ENCODE measurements at regions not wholly inside any gene's neighbourhood (a gene's known extent, or its start where the extent isn't known, plus 50 kb on each side); places are given as distances from the start of the nearest gene placed in this dataset.

DNA sequence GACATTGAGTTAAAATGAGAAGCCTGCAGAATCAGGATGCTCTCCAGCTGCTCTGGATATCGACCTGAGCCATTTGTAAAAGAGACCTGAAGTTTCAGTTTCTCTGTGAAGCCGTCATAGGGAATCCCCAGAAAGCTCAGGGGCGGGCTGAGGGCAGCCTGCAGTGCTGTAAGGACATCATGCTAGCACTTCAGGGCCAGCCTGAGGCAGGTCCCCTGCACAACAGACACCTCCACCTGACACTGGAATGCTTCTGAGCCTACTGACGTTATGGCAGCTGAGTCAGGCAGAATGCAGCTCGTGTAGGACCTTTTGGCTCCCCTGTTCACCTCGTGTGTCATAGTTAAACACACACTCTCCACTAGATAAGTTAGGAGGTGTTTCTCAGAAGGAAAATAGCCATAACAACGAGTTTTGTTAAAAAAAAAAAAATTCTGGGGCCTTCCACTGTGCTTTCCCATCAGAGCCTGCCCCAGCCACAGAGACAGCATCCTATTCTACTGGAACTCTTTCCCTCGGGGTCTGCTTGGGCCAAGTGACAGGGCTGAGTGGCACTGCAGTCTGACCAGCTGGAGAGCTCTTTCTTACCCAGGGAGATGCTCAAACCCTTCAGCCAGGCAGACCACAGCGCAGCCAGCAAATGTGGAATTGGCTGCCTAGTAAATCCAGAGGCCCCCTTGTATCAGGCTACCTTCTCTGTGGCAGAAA is 354.9 kb downstream of the DIRAS2 start:
- no peak for DNase-seq

DNA sequence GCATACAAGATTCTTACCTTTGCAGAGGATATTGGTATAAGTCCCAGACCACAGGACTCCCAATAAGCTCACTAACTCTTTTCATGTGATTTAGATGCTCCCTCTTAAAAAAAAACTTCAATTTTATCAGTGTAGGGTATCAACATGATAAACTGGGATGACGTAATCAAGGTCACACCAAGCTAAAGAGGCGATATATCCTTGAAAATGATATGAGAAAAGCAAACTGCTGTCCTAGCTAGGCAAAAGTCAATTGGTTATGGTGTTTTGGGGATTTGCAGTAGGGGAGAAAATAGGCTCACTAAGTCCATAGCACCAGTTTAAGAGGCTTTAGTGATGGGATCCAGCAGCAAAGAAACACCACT is 354.4 kb downstream of the DIRAS2 start:
- no peak for DNase-seq

DNA sequence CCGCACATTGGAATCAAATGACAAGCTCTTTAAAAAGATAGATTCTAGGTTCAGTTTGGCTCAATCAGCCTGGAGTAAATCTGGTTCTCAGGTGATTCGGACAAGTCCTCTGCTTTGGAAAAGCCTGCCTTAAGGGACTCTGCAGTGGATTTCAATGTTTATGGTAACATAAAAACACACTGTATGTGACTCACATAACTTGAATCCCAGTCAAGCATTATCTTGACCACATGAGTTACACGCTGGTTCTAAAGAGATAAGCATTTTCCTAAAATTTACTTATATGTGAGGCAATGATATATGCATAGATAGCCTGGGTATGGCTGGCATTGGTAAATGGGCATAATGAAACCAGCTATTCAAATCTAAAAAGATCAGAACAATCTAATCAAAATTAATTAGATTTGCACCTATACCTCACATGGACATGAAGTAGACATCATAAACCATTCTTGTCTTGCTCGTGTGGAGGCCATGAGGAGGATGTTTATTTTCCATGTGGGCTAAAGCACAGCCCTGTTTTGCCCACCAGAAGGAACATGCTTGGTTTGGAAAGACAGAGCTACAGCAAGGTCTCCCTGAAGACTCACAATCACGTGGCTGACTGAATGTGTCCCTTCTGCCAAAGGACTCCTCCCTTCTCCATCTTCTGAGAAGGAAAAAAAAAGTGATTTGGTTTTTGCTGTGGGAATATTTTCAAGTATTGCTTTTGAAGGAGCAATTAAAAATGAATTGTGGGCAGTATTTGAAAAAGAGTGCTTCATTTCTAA is 351.7 kb downstream of the DIRAS2 start:
- no peak for DNase-seq

DNA sequence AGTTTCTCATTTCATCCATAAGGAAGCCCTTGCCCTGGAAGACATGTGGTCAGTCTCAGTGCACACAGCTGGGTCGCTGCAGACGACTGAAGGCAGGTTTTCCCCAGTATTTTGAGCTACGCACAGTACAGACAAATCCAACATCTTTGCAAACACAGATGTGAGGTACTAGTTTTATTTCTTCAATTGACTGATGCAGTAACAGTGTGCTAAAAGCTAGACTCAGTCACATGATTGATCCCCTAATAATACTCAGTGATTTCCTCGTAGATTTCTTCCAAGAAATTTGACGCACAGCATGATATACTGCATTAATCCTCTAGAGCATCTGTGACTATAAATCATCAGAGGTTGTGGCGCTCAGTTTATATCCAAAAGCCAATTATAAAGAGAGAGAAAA is 346.1 kb downstream of the DIRAS2 start:
- no peak for DNase-seq

DNA sequence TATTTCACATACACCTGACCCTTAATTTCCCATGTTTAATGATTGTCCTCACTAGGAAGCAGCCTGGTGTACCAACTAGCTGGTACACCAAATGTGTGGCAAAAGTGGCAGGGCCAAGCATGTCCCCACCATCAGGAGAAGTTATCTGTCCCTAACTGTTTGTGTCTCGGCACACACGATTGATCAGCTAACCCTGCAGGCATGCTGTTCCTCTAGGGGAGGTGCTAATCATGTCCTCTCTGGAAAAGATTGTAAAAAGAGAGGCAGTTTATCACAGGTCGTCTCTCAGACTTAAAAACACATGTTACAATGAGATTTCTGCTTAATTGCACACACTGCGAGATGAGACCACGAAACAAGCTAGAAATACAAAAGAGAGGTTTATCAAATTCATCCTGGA is 342.7 kb downstream of the DIRAS2 start:
- no peak for DNase-seq

DNA sequence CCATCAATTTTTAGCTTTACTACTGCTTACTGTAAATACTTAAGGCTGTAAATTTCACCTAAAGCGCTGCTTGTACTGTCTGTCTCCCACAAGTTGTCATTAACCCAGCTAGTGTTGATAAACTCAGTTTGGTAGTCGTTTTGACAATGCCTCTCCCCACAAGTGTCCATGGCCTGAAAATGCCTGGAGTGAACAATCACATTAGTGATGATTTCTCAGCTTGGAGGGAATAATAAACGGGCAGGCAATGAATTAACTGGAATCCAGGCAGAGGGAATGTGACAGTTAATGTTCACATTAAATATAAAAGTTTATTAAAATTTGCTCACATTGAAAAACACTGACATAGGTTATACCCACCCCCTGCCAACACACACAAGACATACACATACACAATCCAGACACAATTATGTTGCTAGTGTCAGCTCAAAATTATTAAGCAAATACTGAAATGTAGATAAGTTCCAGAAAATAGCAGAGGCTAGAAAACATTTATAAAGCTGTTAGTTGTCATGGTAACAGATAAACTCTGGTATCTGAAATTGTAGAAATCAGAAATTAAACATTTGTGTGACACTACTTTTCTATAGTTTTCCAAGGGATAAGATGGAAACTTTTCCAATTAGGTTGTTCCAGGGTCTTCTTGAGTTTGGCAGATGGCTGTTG is 341.9 kb downstream of the DIRAS2 start:
- no peak for DNase-seq

DNA sequence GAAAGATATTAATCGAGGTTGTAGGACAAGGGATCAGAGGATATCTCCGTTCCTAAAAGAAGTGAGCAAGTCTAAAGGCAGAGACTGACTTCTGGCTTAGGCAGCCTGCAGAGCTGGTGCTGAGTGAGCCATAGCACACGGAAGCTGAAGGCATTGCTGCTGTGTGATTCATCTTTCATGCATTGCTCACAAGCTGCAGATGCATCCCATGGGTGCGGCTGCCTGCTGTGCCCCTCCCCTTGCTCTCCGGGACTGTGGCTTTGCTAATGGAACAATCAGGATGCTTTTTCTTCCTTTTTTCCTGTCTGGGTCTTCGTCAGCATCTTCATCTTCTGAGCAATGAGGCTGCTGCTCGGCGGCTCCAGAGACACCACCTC is 341.4 kb downstream of the DIRAS2 start:
- no peak for DNase-seq

DNA sequence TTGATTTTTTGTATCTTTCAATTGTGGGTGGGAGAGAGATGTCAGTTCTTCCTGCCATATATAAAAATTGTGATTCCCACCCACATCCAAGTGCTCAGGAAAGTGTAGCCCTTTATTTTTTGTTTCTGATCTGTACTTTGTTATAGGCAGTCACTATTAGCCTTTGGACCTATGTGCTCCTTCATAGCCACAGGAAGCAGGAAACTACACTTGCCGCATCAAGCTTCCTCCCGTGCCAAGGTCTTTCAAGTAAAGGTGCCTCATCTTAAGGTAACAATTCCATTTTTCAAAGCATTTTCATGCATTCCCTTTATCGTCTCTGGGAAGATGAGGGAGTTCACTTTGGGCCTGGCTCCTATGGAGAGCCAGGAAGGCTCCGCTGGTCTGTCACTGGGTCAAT is 339.0 kb downstream of the DIRAS2 start:
- DNase-seq = no peak

DNA sequence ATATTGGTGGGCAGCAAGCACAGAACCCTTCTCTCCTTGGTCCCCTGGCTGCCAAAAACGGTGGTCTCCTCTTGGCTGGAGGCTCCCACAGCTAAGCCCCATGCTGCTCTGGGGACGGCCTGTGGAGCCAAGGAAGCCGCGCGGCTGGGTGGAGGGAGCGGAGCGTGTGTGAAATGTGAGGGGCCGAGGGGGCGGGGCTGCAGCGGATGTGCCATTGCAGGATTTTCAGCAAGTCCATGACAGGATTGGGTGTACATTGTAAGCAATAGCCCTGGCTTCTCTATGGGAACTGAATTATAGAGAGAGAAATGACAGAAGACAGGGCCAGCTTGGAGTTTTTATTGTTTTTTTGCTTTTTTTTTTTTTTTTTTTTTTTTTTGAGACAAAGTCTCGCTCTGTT is 336.5 kb downstream of the DIRAS2 start:
- DNase-seq = no peak

DNA sequence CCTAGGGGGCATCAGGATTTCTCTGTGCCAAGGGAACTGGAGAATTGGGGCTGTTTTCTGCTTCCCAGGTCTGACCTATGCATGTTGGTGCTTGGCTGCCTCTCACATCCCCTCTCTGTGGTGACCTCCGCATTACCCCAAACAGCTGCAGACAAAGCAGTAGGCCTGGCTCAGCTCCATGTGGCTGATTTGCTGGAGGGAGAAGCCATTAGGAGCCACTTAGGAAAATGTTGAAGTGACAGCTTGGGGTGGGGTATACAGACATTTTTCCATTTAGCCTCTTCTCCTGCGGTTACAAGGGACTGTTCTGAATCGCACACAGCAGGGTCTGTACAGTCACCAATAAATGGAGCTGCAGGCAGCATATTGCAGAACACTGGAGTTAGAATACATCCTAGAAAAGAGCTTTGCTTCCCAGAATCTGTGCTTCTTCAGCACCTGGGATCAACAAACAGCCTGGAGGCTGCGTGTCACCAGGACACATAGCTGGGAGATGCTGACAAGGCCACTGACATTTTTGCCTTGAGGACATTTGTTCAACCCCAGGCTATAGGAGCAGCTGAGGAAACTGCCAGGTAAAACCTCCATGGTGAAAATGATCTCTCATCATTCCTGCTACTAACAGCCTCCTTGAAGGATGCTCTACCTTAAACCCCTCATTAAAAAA is 335.3 kb downstream of the DIRAS2 start:
- DNase-seq = no peak

DNA sequence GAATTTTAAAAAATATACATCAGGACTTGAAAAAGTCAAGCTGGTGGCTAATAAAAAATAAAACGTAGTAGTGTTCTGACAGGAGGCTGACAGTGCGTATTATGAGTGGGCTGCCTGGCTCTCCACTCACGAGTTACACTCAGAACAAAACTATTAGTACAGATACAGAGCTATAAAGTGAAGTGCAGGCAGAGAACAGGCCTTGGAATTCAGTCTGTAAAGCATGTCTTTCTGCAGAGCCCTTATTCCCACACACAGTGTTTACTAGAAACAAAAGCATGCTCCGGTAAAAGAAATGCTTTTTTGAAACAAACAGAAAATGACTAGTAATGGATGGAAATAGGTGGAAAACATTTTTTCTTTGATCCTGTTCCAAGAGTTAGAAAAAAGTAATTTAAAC is 334.7 kb downstream of the DIRAS2 start:
- DNase-seq = no peak

DNA sequence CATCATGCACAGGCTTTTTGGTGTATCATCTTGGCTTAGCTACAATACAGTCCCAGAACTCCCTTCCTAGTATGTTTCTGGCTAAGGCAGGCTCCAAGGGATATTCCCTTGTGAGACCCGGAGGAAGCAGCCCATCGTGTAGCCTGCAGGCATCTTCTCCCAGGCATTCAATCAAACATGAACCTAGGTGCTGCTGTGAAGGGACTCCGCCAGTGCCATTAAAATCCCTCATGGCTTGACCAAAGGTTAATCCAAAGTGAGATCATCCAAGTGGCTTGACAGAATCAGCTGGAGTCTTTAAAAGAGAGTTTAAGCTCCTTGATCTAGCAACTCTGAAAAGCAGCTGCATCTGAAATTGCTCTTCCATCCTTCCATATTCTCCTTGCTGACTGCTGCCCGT is 333.9 kb downstream of the DIRAS2 start:
- DNase-seq = no peak

DNA sequence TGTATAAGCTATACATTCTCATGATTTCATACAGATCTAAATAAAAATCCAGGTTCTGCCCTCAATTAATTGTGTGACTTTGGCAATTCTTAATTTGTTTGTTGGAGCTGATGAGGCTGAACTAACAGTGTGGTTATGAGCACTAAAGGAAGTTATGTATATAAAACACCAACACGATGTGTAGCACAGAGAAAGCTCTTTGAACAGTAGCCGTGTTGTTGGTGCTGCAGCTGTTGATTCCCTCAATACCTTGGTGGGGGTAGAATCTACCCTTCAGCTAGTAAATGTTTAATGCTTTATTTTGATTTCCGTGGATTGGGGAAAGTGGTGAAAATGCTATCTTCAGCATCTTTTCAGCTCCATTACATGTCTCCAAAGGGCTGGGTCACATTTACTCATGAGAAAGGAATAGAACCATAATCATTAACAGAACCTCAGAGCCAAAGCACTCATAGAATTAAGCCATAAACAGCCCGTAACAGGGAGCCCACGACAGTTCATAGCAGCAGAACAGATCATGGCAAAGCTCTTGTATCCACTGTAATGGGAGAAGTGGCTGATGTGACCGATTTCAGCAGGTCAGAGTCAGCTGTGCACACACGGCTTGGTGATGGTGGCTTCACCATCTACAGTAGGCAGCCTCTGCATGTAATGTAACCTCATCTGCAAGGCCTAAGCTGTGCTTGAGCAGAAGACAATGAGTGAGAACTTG is 332.7 kb downstream of the DIRAS2 start:
- no peak for DNase-seq

DNA sequence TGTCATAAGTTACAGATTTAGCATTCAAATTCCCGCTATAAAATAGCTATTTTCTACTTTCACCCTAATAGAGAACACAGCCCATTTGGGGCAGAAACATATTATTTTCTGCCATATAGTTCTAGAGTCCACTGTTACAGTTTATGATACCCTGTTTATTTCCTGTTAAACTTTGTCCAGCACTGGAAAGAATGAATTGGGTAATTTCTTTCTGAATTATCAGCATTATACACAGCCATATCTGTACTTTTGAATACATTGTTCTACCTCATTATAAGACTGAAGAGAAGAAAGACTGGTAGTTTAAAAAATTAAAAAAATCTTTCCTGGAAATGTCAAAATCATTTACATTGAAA is 332.1 kb downstream of the DIRAS2 start:
- DNase-seq = no peak

DNA sequence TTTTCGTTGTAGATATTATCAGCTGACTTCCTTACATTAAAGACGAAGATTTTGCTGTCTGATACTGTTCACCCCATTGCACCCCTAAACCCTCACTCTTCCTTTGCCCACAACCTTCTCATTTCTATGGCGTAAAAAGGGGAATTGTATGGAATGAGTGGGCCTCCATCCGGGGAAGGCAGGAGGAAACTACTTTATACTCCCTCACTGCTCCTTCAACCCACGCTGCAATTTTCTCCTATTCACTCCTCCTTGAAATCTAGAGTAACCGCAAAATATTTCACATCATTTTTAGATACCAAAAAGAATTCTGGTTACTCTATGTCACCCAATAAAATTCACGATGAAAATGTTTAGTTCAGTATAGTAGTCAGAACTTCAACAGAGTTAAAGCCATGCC is 330.8 kb downstream of the DIRAS2 start:
- DNase-seq = no peak

DNA sequence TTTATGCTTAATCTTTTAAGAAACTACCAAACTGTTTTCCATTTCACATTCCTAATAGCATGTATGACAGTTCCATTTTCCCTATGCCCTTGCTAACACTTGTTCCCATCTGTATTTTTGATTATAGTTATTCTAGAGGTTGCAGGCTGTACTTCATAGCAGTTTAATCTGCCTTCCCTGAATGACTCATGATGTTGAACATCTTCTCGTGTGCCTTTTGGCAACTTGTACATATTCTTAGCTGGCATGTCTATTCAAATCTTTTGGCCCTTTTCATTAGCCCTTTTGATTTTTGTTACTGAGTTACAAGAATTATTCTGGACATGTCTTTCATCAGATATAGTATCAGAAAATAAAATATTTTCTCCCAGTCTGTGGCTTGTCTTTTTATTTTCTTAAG is 320.3 kb downstream of the DIRAS2 start:
- no peak for DNase-seq

DNA sequence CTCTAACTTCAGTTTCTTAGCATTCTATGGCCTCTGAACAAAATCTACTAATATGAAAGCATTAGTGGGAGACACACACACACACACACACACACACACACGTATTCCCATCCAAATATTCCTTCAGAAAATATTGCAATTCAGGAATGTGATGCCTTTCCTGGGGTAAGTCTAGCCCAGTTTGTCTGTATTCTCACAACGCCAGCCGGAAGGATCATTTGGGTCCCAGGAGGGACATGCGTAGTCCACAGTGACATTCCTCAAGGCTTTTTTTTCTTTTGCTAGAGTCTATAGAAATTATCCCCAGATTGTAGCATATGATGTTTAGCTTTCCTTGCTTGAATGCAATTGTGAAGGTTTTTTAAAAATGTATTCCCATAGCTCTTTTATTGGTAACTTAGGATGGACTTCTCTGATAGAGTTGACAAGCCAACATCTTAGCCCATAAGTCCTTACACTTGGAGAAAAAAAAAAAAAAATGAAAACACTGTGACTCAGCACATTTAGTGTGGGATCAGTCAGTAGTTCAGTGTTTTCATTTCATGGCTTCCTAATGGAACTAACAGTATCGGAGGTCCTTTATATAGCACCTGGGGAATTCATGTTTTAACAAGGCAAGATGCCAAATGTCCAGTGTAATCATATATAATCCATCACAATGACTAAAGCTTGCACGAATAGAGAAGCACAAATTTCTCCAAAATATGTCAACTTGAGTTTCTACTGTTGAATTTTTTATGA is 316.5 kb downstream of the DIRAS2 start:
- no peak for DNase-seq

DNA sequence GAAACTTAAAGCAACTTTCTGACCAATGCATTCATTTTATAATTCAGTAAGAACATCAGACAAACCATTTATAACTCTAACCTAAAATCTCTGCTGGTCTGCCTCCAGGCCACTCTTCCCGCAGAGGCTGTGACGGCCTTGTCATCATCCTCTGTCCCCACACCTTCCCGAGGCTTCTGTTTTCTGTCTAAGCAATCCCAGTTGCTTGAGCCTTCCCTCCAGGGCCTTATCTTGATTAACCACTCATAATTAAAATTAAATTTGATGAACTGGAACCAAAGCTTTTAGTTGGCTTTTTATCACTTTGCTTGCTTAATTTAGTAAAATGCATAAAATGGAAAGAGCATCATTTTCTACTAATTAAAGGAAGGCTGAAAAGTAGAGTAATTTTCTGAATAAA is 312.4 kb downstream of the DIRAS2 start:
- no peak for DNase-seq

DNA sequence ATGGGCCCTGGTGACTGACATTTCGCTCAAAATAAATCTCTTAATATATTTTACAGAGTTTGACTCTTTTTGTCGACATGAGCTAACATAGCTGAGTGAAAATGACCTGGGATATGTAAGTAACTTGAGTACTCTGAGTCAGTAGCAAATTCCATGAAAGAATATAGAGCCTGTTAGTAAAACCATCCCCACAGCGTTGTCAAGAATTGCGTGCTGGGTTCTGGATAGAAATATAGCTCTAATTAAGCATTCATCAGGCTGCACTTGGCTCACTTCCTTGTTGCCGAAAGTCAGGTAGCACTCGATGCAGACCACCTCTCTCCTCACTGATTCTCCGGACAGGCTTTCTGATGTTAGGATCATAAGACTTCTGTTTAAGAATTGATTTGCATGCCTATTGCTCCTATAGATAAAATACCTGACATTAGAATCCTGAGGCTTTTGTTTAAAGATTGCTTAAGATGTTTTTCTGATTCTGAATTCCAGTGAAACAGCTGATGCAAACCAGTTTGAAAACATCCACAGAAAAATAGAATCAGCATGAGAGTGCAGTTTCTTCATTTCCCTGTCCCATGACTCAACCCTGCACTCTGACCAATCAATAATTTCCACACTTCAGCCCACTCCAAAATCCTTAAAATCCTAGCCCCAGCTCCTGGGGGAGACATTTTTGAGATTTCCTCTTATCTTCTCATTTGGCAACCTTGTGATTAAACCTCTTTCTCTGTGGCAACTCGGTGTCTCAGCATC is 310.6 kb downstream of the DIRAS2 start:
- DNase-seq = no peak

DNA sequence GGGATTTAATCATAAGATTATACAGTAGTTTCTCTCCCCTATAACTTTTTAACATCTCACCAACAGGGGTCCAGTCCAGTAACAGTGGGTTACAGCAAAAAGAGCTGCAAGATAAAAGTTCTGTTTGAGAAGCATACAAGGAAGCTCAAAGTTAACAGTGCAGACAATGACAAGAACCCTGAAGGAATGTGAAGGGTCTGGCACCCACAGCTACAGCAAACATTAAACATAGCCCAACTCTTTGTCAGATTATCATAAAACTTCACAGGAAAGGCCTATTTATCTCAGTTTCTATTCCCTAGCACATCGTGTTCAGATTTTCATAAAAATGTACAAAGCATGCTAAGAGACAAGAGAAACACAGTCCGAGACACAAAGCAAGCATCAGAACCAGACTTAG is 309.4 kb downstream of the DIRAS2 start:
- DNase-seq = no peak

DNA sequence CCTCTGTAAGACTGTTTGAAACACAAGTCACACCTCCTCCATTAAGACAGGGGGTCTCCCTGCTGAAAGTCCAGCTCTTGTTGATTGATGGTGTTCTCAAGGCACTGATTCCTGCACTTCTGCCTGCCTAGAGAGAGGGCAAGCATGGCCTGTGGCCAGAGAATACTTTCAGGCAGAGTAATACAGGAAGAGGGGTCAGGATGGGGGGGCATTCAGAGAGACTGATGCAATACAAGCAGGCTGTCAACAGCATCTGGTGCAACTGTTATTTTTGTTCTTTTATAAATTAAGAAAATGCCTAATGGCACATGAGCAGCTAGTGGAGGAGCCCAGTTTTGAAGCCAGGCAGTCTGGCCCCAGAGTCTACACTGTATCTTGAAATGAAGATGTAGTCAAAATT is 302.2 kb downstream of the DIRAS2 start:
- DNase-seq = no peak

DNA sequence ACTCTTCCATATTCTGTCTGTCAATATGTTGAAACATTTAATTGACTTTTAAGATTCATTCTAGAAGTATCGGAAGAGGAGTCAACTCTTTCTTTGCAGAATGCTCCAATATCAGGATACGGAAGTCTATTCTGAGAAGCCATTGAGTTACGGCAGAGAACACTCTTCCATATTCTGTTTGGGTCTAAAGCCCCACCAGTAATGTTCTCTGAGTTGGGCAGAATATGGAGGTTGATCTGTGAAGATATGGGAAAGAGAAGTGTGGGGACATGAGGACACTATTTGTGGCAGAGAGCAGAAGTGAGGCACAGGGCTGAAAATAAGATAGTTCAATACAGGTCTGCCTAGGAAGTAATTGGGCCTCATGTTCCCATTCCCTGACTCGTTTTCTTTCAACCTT is 300.0 kb downstream of the DIRAS2 start:
- no peak for DNase-seq
